Caco-2 (cell line): ENCODE measurements at regions not wholly inside any gene's neighbourhood (a gene's known extent, or its start where the extent isn't known, plus 50 kb on each side); places are given as distances from the start of the nearest gene placed in this dataset.

ENCODE experiments used
- BruUV-seq: library from RNA; stranded (reverse); fragments of 400-500 nt; replicated peaks from 2 replicates; lab custom pipeline; 2021; lab: Mats Ljungman, UMichigan
- CTCF ChIA-PET: fragments of 300-600 bp; sonication (Branson Sonifier 250); formaldehyde crosslinking; loops from one replicate; lab custom pipeline; 2022; ENCODE audit warnings: antibody characterized with exemption; lab: Charles Lee
- POLR2A ChIA-PET: fragments of 300-600 bp; sonication (Branson Sonifier 250); formaldehyde crosslinking; loops from one replicate; lab custom pipeline; 2022; ENCODE audit warnings: antibody characterized with exemption; lab: Charles Lee
- DNase-seq, 2 experiments: peaks; one replicate each; pipeline versions ENCODE4 v3.0.0 to v3.0.0-alpha.2; 2020 to 2022
- H3K27me3 ChIP-seq: replicated peaks from 2 replicates; pipeline ENCODE4 v1.6.0; 2011; ENCODE audit warnings: low read length; ENCODE audit not compliant: control insufficient read depth, insufficient read depth
- H3K36me3 ChIP-seq: 2 replicates; pipeline ENCODE4 v1.5.1; 2011; ENCODE audit warnings: low read length; ENCODE audit not compliant: control insufficient read depth, insufficient read depth
- H3K4me1 ChIP-seq: fragments of 250-450 bp; sonication (Bioruptor Pico); 2 replicates; pipeline ENCODE4 v1.5.1; 2020; ENCODE audit warnings: mild to moderate bottlenecking
- H3K4me3 ChIP-seq: 2 replicates; pipeline ENCODE4 v1.5.1; 2011; ENCODE audit warnings: low read depth, mild to moderate bottlenecking, control low read depth, low read length
- H3K9me3 ChIP-seq: fragments of 250-450 bp; sonication (Bioruptor Pico); 2 replicates; pipeline ENCODE4 v1.5.1; 2020; ENCODE audit warnings: mild to moderate bottlenecking, moderate library complexity
- H3K27ac Mint-ChIP-seq: one replicate; pipeline ENCODE4 v1.8.0; 2022; ENCODE audit warnings: mixed read lengths; ENCODE audit not compliant: unreplicated experiment
- H3K27me3 Mint-ChIP-seq: one replicate; pipeline ENCODE4 v1.8.0; 2022; ENCODE audit warnings: mixed read lengths; ENCODE audit not compliant: insufficient read depth, unreplicated experiment
- H3K36me3 Mint-ChIP-seq: one replicate; pipeline ENCODE4 v1.8.0; 2022; ENCODE audit warnings: mild to moderate bottlenecking, mixed read lengths; ENCODE audit not compliant: insufficient read depth, unreplicated experiment
- H3K4me1 Mint-ChIP-seq: one replicate; pipeline ENCODE4 v1.8.0; 2022; ENCODE audit warnings: low read depth, mixed read lengths; ENCODE audit not compliant: unreplicated experiment
- H3K4me3 Mint-ChIP-seq: one replicate; pipeline ENCODE4 v1.8.0; 2022; ENCODE audit warnings: mild to moderate bottlenecking, moderate library complexity, mixed read lengths; ENCODE audit not compliant: unreplicated experiment
- H3K9me3 Mint-ChIP-seq: one replicate; pipeline ENCODE4 v1.8.0; 2022; ENCODE audit warnings: mixed read lengths; ENCODE audit not compliant: unreplicated experiment
- CTCF ChIP-seq, 2 experiments: fragments of 200-600 bp in 1 of 2; IDR thresholded peaks; 1 replicate in 1 of 2; 2 replicates in 1 of 2; pipeline versions ENCODE4 v1.5.1 to v1.8.0; 2011 to 2022; ENCODE audit warnings: antibody characterized with exemption in 1 of 2, control low read depth in 1 of 2, inconsistent platforms in 1 of 2, low read depth in 1 of 2, low read length in 1 of 2, mild to moderate bottlenecking in 1 of 2, moderate library complexity in 1 of 2; ENCODE audit not compliant: insufficient read depth in 1 of 2, severe bottlenecking in 1 of 2, unreplicated experiment in 1 of 2
- intact Hi-C: fragments of 100-400 bp; cut with micrococcal nuclease; formaldehyde crosslinking; loops from one replicate; pipeline ENCODE4 v1.10.0; 2022; ENCODE audit not compliant: unreplicated experiment

GRCh38 chr20:53871541-53871940 is 198.9 kb downstream of the BCAS1 start:
- no peak overlapping the region for H3K4me3 Mint-ChIP-seq
- no peaks in the 10 kb centered on the region for H3K36me3 Mint-ChIP-seq
- no peaks in the 10 kb centered on the region for H3K9me3 Mint-ChIP-seq
- H3K36me3 ChIP-seq = no peaks in the 10 kb centered on the region
- BruUV-seq = no TSS peak
- H3K4me1 ChIP-seq = peaks cover 46% of the 10 kb centered on the region
- H3K4me1 Mint-ChIP-seq = peaks cover 46% of the 10 kb centered on the region
- peak overlapping the region; percentile 9 for H3K27ac Mint-ChIP-seq
- ChIA-PET CTCF (interaction anchor here (0.6 to 1.1 kb wide), 4 partner anchors 43 to 776 kb away, joined by 3 to 7 read pairs (median 4); no protein-coding TSS in a partner anchor), POLR2A (no interaction called here)
- no peak overlapping the region for H3K4me3 ChIP-seq
- no peaks in the 10 kb centered on the region for H3K9me3 ChIP-seq
- DNase-seq = no peak
- H3K27me3 Mint-ChIP-seq = no peaks in the 10 kb centered on the region
- no peak for TF ChIP-seq CTCF (IDR thresholded peaks at IDR 0.05; ENCODE audit: insufficient read depth in 1 of 2, low read depth in 1 of 2, low read length in 1 of 2, severe bottlenecking in 1 of 2, unreplicated experiment in 1 of 2)
- intact Hi-C loops = no loop called here
- H3K27me3 ChIP-seq = no peaks in the 10 kb centered on the region

- Histone ChIP-seq H3K36me3 (no peaks in the 10 kb centered on the region), H3K27me3 (no peaks in the 10 kb centered on the region), H3K9me3 (no peaks in the 10 kb centered on the region), H3K4me1 (peaks cover 49% of the 10 kb centered on the region), H3K4me3 (no peak overlapping the region)
- no TSS peak for BruUV-seq
- Mint-ChIP-seq H3K9me3 (no peaks in the 10 kb centered on the region), H3K27ac (no peak overlapping the region), H3K4me3 (no peak overlapping the region), H3K27me3 (no peaks in the 10 kb centered on the region), H3K36me3 (no peaks in the 10 kb centered on the region), H3K4me1 (peaks cover 54% of the 10 kb centered on the region)
- no peak for TF ChIP-seq CTCF (IDR thresholded peaks at IDR 0.05; ENCODE audit: insufficient read depth in 1 of 2, low read depth in 1 of 2, low read length in 1 of 2, severe bottlenecking in 1 of 2, unreplicated experiment in 1 of 2)
- intact Hi-C loops = no loop called here
- no peak for DNase-seq
- ChIA-PET POLR2A (no interaction called here), CTCF (interaction anchor here (0.6 to 1.1 kb wide), 6 partner anchors 44 to 291 kb away, joined by 3 to 4 read pairs (median 3); no protein-coding TSS in a partner anchor)
These were observed 199.7 kb downstream of the BCAS1 start for GRCh38 chr20:53870426-53871315.

GRCh38 chr20:53869466-53870258 is 200.7 kb downstream of the BCAS1 start:
- Histone ChIP-seq H3K4me3 (no peak overlapping the region), H3K36me3 (no peaks in the 10 kb centered on the region), H3K27me3 (no peaks in the 10 kb centered on the region), H3K4me1 (peaks cover 59% of the 10 kb centered on the region), H3K9me3 (no peaks in the 10 kb centered on the region)
- POLR2A ChIA-PET = no interaction called here
- intact Hi-C loops = loop anchor here (1.0 to 5.0 kb wide), 6 partner anchors 46 to 290 kb away; no protein-coding TSS in a partner anchor
- Mint-ChIP-seq H3K27ac (peak overlapping the region; percentile 45), H3K9me3 (no peaks in the 10 kb centered on the region), H3K36me3 (no peaks in the 10 kb centered on the region), H3K27me3 (no peaks in the 10 kb centered on the region), H3K4me1 (peaks cover 63% of the 10 kb centered on the region), H3K4me3 (peak overlapping the region; percentile 29)
- CTCF ChIA-PET = interaction anchor here (0.6 to 1.1 kb wide), 4 partner anchors 83 to 290 kb away, joined by 3 to 5 read pairs (median 4); no protein-coding TSS in a partner anchor
- TF ChIP-seq CTCF (IDR thresholded peaks at IDR 0.05; ENCODE audit: insufficient read depth in 1 of 2, low read depth in 1 of 2, low read length in 1 of 2, severe bottlenecking in 1 of 2, unreplicated experiment in 1 of 2) = peak; percentile 99 to 100
- peak; percentile 94 for DNase-seq
- TSS peak; percentile 20 for BruUV-seq
